Glomerular endothelial cell (primary cell): ENCODE measurements at regions not wholly inside any gene's neighbourhood (a gene's known extent, or its start where the extent isn't known, plus 50 kb on each side); places are given as distances from the start of the nearest gene placed in this dataset.
"Not testable (repeated sequence)": the region's sequence is repeated elsewhere in the genome, so short reads cannot be mapped to it uniquely, and the experiment has no call there.

Experiments used
- DNase-seq: peaks from one replicate; pipeline ENCODE4 v3.0.0-alpha.2; 2011; ENCODE audit warnings: low read depth, low spot score; ENCODE audit errors: extremely low read depth

DNA sequence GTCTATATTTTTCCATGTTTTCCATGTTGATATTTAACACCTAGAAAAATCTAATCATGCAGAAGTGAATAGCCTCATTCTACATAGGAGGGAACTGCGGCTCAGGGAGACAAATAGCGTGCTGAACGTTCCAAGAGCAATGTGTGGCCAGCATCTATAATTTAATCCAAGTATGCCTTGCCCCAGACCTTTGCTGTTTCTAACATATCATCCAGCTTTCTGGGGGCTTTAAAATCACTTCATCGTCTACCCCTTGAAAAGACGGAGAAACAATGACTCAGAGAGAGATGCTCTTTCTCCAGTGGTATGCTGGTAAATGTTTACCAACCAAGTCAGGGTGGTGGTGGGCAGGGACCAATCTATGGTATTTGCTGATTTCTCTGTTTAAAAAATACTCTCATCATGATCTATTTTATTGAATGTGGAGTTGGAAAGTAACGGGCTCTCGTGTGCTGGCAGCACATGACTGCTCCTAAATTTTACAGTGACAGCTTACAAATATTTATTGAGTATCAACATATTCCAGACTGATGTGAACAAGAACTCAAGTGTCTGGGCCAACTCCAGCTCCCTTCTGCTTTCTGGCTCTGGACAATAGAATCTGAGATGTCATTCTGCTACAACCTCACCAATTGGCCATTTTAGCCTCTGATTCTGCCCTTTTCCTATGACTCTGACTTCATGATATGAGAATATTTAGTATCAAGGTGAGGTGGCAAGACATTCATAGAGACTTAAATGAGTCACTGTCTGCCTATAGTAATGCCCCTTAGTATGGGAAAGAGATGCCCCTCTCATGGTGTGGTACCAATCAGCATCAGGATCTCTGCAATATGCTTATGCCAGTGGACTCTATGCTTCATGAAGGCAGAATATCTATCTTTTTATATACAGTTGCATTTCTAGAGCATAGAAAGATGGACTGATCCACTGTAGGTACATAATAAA is 407.4 kb upstream of the TNC start:
- no peak for DNase-seq

- no peak for DNase-seq
Measured at GRCh38 chr9:115531410-115532125, 413.6 kb upstream of the TNC start.

DNA sequence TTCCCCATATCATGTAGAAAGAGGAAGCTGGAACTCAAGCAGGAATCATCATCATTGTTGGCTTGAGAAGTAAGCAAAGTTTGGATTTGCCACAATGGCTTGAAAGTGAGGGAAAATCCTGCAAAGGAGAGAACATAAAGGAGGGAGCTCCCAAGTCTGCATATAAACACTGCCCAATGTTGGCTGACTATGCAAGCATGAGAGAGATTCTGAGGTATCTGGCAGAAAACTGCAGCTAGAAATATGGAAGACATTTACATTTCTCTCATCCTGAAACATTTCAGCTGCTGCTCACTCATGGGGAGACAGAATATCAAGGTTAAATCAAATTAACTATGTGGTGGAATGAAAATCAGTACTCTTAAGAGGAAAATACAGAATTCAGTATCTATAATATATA is 415.6 kb upstream of the TNC start:
- no peak for DNase-seq

DNA sequence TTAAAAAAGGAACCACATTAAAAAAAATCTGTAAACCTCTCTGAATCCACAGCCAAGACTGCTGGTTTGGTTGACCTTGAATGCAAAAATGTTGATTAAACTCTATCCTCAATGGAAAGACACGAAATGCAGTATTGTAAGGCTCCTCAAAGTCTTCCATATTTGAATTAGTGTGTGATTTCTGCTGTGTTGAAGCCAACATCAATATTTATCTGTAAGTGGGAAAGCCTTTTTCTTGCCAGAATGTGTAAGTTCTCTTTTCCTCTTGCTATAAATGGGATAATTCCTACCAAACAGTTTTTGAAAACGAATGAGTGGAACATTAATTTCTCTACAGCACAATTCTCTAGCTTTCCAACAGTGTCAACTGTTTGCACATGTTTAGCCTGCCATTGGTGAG is 422.1 kb upstream of the TNC start:
- no peak for DNase-seq

GRCh38 chr9:115543511-115543910 is 425.6 kb upstream of the TNC start:
- DNase-seq, result no peak

DNA sequence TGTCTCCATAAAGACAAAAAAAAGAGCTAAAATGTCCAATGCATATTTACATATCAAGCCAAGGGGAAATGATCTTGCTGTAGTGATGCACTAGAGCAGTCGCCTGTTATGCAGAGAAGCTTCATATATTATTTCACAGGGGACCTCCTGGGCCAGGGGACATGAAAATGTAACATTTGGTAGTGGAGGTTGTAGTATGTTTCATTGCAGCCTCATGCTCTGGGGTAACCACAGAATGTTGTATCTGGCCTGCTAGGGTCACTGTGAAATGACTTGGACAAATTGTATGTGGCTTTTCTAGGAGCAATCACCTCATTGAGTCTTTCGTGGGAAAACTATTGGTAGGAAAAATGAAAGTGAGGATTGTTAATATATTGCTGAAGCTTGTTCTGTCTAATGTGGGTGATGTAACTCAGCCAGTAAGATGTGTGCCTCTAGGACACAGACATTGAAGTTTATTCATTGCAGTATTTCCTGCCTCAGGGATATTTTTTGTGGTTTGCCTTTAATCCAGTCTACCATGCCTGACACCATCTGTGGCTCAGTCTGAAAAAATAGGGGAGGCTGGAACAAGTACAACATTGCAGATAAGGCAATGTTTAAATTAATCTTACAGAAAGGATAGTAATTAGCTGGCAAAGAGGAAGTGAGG is 430.8 kb upstream of the TNC start:
- DNase-seq, result no peak

DNA sequence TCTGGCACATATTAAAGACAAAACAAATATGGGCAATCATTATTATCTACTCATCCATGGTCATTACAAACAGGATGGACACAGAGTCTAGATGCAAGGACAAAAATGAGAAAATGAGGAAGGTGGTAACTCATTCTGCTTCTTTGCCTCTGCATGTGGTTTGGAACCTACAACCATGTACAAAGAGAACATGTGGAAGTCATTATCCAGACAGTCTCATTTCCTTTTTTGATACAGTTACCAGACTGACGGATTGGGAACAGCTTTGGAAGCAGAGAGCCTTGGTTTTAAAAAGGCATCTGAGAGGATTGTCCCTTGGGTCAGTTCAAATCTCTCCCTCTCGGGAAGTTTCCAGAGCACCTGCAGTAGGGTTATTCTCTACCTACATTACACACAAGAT is 433.4 kb upstream of the TNC start:
- DNase-seq, result no peak

DNA sequence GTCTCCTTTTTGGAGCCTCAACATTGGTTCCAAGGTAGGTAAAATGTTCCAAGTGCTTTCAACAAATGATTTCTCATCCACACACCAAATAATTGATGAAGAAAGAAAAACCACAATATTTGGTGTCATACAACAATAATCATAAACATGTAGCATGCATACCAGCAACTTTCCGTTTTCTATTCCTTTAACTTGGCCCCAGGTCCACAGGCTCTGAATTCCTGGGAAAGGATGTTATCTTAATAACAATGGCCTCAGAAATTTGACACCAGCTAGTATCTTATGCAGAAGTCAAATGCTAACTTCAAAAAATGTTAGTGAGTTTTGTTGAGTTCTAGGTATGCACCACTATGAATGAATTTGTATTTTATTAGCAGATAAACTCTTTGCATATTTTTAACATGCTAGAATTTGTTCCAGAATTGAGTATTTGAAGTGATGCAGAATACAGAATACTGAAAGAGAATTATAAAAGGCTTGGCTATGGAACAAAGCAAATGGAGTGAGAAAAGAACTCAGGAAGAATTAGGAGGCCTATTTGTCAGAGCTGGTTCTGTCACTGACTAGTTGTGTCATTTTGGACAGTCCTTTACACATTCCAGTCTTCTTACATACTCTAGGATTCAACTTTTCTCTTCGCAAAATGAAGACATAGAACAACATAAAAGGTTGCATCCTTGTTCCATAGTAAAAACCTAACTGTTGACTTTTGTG is 435.3 kb upstream of the TNC start:
- no peak for DNase-seq

GRCh38 chr9:115556432-115556831 is 438.5 kb upstream of the TNC start:
- no peak for DNase-seq

- DNase-seq, result no peak
Measured at GRCh38 chr9:115575147-115575546, 457.2 kb upstream of the TNC start.

DNA sequence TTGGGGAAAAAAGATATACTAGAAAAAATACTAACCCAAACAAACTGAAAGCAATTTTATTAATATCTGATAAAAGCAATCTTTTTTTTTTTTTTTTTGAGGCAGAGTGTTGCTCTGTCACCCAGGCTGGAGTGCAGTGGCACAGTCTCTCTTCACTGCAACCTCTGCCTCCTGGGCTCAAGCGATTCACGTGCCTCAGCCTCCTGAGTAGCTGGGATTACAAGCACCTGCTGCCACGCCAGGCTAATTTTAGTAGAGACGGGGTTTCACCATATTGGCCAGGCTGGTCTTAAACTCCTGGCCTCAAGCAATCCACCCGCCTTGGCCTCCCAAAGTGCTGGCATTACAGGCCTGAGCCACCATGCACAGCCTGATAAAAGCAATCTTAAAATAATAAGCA is 467.5 kb upstream of the TNC start:
- not testable (repeated sequence) for DNase-seq

GRCh38 chr9:115587310-115587709 is 469.4 kb upstream of the TNC start:
- no peak for DNase-seq

DNA sequence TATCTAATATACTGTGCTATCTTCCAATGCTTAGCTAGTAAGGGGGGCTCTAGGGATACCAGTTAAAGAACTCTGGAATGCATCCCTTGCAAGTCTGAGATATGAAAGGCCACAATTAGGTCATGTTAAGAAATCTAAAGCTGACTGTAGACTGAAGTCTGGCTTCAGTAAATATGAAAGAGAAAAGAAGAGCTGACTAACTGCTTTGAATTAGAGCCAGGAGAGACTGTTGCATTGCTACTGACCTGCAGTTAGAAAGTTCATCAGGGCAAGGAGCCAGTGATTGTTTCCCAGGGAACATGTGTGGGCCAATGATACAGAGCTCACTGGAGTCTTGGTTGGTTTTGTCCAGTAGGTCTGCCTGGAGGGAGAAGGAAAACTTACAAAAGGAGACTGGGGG is 472.1 kb upstream of the TNC start:
- no peak for DNase-seq

GRCh38 chr9:115591584-115591984 is 473.6 kb upstream of the TNC start:
- DNase-seq, result peak; percentile 67

DNA sequence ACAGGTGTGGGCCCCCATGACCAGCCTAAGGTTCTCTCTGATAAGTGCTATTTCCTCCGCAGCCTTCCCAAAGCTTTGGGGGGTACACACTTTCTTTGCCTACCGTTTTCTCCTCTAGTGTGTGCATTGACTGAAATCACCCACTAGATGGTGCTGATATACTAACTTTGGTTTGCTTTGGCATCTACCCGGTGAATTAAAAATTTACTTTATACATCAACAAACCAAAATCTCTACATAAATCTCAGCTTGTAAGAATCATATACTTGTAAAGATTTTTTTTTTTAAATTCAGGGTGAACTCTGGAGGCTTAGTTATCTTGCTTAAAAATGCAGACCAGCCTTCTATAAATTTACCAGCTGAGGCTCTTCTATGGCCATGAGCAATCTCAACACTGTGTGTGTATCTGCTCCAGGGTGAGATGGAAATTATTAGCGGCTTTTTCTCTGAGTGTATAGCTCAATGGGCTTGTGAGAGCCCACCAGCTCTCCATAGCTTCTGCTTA is 475.7 kb upstream of the TNC start:
- no peak for DNase-seq

DNA sequence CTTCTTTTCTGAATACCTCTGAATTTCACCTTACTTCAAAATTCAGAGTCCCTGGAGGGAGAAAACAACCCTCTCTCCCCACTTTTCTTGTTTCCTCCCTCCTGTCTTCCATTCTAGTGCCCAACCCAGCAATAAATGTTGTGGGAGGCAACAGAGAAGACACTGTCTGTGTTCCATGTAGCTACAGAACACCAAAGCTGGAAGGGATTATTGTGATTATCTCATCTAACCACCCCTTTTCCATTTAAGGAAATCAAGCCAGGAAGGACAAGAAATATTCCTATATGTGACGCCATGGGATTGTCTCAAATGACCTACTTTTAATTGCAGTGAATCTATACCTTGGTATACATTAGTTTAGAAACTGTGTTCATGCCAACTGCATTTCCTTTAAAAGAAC is 476.6 kb upstream of the TNC start:
- DNase-seq, result no peak

GRCh38 chr9:115596021-115596745 is 478.2 kb upstream of the TNC start:
- no peak for DNase-seq

GRCh38 chr9:115596746-115597080 is 478.8 kb upstream of the TNC start:
- no peak for DNase-seq

DNA sequence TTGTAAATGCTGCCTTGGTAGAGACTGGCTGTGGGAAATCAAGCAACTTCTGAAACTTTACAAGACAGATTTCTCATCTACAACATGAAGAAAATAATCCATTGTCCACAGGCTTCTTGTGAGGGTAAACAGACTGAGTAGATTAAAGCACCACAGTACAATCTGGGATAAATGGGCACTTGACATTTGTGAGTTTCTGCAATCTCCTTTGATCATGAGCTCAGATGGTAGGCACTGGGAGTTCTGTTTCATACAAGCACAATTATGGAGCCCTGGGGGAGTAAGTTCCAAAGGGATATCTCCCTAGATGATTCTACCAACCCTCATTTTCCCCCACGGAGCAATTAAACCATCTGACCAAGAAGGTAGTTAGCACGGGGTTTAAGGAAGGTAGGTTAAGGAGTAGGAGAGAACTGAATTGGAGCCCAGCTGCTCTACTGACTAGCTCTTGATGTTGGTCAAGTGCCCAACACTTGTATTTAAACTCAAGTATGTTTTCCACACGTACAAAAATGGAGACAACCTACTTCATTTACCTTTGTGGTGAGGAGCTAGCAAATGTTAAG is 479.5 kb upstream of the TNC start:
- DNase-seq, result no peak

DNA sequence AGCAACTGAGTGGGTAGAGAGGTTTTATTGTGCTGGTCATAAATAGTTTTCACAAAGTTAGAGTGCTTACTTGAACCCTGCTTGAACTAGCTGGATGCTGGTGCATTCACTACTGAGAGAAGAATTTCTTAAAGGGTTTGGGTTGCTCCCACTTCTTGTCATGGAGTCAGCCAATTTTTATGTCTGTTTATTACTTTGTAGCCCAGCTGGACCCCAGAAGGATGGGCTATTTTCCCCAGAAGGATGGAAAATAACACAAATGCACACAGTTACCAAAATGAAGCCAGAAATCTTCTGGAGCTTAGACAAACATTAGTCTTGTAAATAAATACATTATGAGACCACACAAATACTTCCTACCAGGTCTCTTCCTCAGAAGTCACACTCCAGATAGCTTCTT is 480.8 kb upstream of the TNC start:
- no peak for DNase-seq
